PC-9 (cell line): ENCODE measurements at regions not wholly inside any gene's neighbourhood (a gene's known extent, or its start where the extent isn't known, plus 50 kb on each side); places are given as distances from the start of the nearest gene placed in this dataset.

Source experiments
- EZH2 ChIP-seq: fragments of 200-600 bp; sonication (generic); IDR thresholded peaks from 2 replicates; pipeline ENCODE4 v1.8.0; 2017; ENCODE audit warnings: antibody characterized with exemption, low read depth
- TF ChIP-seq, protein P1 (sequence below): fragments of 200-600 bp; sonication (generic); conservative IDR thresholded peaks from 2 replicates; pipeline ENCODE4 v1.6.1; 2017; ENCODE audit warnings: mixed run types, antibody characterized with exemption, mild to moderate bottlenecking, moderate library complexity

DNA sequence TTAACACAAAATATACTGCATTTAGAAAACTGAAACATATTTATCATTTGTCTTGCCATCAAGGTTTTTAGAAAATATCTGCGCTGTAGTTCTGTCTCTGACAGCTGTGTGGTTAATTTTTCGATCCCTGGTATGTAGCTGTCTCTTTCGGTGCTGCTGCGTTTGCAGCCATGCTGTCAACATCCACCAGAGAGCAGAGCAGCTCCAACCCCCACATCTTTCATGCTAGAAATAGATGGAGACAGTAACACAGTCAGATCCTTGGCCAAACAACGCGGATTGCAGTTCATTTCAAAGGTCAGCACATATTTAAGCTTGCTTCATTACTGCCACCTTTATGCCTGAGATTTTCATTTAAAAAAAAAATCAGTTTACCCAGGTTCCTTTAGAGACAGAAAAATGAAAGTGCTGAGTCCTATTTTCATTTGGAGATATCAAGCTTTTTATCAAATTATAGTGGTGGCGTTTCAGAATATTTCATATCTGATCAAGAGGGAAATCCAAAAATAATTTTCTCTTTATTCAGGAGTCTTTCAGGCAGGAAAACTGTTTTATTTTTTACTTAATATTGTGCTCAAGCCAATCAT is 157.7 kb upstream of the MMS22L start:
- TF ChIP-seq, protein P1, sequence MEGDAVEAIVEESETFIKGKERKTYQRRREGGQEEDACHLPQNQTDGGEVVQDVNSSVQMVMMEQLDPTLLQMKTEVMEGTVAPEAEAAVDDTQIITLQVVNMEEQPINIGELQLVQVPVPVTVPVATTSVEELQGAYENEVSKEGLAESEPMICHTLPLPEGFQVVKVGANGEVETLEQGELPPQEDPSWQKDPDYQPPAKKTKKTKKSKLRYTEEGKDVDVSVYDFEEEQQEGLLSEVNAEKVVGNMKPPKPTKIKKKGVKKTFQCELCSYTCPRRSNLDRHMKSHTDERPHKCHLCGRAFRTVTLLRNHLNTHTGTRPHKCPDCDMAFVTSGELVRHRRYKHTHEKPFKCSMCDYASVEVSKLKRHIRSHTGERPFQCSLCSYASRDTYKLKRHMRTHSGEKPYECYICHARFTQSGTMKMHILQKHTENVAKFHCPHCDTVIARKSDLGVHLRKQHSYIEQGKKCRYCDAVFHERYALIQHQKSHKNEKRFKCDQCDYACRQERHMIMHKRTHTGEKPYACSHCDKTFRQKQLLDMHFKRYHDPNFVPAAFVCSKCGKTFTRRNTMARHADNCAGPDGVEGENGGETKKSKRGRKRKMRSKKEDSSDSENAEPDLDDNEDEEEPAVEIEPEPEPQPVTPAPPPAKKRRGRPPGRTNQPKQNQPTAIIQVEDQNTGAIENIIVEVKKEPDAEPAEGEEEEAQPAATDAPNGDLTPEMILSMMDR: no peak
- no peak for TF ChIP-seq EZH2
